ENCODE measurements at regions not wholly inside any gene's neighbourhood (a gene's known extent, or its start where the extent isn't known, plus 50 kb on each side); places are given as distances from the start of the nearest gene placed in this dataset.

GRCh38 chr3:135878501-135878900 is 87.0 kb upstream of the PPP2R3A start:
- TF ChIP-seq ARHGAP35 (IDR thresholded peaks at IDR 0.05; ENCODE audit: partially characterized antibody) (no peak), REST (IDR thresholded peaks at IDR 0.05; ENCODE audit: borderline replicate concordance) (no peak), REST (CRISPR knock-in tag; IDR thresholded peaks at IDR 0.05; ENCODE audit: low read depth) (no peak), NR2C2 (CRISPR knock-in tag; IDR thresholded peaks at IDR 0.05) (no peak), NR2C2 (tag; IDR thresholded peaks at IDR 0.05) (no peak), NR2C1 (IDR thresholded peaks at IDR 0.05) (no peak), NR2C1 (tag; IDR thresholded peaks at IDR 0.05) (no peak)

All from K562 (cell line).